ENCODE measurements at regions not wholly inside any gene's neighbourhood (a gene's known extent, or its start where the extent isn't known, plus 50 kb on each side); places are given as distances from the start of the nearest gene placed in this dataset.
"Not testable (repeated sequence)": the region's sequence is repeated elsewhere in the genome, so short reads cannot be mapped to it uniquely, and the experiment has no call there.

DNA sequence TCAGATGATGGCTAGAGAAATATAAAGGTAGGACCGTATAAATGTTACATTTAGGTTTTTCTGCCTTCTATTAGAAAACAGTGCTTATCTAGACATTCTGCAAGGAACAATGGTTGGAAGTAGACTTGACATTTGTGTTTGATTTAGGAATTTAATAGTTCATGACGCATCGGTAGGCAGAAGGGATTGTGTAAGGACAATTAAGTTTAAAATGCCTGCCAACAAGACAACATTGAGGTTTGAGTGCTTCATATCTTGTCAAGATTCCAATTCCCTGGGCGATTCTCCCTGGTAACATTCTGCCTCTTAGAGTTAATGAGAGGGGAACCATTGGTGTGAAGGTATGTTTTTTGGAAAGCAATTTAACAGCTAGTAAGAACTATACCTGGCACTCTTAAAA lies 186.8 kb upstream of the RBM19 start:
- in situ Hi-C loops (cut with MboI) = no loop called here
- ChIA-PET SMC1A (ENCODE audit: uncharacterized antibody, unreplicated experiment) (interaction anchor here (1.1 kb wide), 1 partner anchor 8 kb away, joined by 5 read pairs; no protein-coding TSS in a partner anchor), RAD21 (ENCODE audit: unreplicated experiment) (no interaction called here), POLR2A (no interaction called here), CTCF (interaction anchor here (0.9 kb wide), 1 partner anchor 13 kb away, joined by 3 read pairs; no protein-coding TSS in a partner anchor)
- Histone ChIP-seq H3K4me2 (ENCODE audit: control insufficient read depth, insufficient read depth) (no peak overlapping the region), H3K9ac (ENCODE audit: control insufficient read depth, insufficient read depth, low read length) (no peak overlapping the region), H2AFZ (ENCODE audit: control insufficient read depth, low read depth, low read length) (no peak overlapping the region), H4K20me1 (ENCODE audit: control insufficient read depth, insufficient read depth) (no peaks in the 10 kb centered on the region), H3K79me2 (ENCODE audit: control insufficient read depth, insufficient read depth, low read length) (no peaks in the 10 kb centered on the region), H3K4me3 (no peak overlapping the region), H3K9me3 (replicated peaks; ENCODE audit: control insufficient read depth, insufficient read depth, low read length) (no peaks in the 10 kb centered on the region), H3K27me3 (replicated peaks in 1 of 2; ENCODE audit: control insufficient read depth in 2 of 2, insufficient read depth in 2 of 2, low read length in 1 of 2) (no peaks in the 10 kb centered on the region), H3K27ac (ENCODE audit: control insufficient read depth, insufficient read depth) (no peak overlapping the region), H3K36me3 (ENCODE audit: control insufficient read depth in 2 of 2, insufficient read depth in 2 of 2, low read length in 1 of 2) (no peaks in the 10 kb centered on the region), H3K4me1 (ENCODE audit: control insufficient read depth, insufficient read depth, low read length) (no peaks in the 10 kb centered on the region)
- no TSS peak for BruUV-seq (replicated peaks)
- WGBS (ENCODE audit: insufficient coverage, insufficient replicate concordance, low lambda C conversion rate, missing lambda C conversion rate) = 12% methylated on average over 4 of the region's 4 CpGs
- no peak for TF ChIP-seq EP300 (IDR thresholded peaks at IDR 0.05; ENCODE audit: borderline replicate concordance in 1 of 2, control insufficient read depth in 1 of 2, low read depth in 2 of 2, low read length in 2 of 2)
- no peak for TF ChIP-seq WRNIP1 (IDR thresholded peaks at IDR 0.05; ENCODE audit: borderline replicate concordance, low read depth, low read length)
- intact Hi-C loops (cut with micrococcal nuclease; ENCODE audit: unreplicated experiment) = no loop called here
- DNase-seq (ENCODE audit: low read depth, low spot score) (no peak), FAIRE-seq (no peak), ATAC-seq (no peak)

DNA sequence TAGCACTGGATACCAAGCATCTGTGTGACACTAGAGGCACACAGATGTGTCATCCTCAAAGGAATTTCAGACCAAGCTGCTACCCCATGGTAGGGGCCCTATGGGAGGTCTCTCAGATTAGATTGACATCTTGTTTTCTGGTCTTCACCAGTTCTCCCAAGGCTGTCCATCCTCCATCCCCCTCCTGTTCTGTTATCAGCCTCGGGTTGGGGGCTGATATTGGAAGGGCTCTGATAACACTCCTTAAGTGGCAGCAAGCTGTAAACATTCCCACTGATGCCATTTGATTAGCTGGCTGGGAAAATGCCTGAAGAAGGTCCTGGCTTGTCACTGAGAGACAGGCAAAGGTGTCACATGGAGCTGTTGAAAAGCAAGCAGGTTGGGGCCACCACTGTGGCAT lies 185.9 kb upstream of the RBM19 start:
- no peak for FAIRE-seq

DNA sequence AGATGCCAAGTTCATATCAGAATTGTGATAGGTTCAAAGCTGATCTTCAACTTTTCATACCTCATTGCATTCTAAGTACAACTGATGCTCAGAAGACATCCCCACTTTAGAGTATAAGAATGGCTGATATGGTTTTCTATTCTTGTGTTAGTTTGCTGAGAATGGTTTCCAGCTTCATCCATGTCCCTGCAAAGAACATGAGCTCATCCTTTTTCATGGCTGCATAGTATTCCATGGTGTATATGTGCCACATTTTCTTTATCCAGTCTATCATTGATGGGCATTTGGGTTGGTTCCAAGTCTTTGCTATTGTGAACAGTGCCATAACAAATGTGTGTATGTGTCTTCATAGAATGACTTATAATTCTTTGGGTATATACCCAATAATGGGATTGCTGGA lies 184.5 kb upstream of the RBM19 start:
- DNase-seq (ENCODE audit: low read depth, low spot score); H3K4me2 ChIP-seq (ENCODE audit: control insufficient read depth, insufficient read depth); H3K4me3 ChIP-seq; POLR2A ChIA-PET; H3K9ac ChIP-seq (ENCODE audit: control insufficient read depth, insufficient read depth, low read length); FAIRE-seq; CTCF ChIA-PET; BruUV-seq (replicated peaks); H3K9me3 ChIP-seq (replicated peaks; ENCODE audit: control insufficient read depth, insufficient read depth, low read length); H2AFZ ChIP-seq (ENCODE audit: control insufficient read depth, low read depth, low read length); SMC1A ChIA-PET (ENCODE audit: uncharacterized antibody, unreplicated experiment); RAD21 ChIA-PET (ENCODE audit: unreplicated experiment); in situ Hi-C loops (cut with MboI); H3K27me3 ChIP-seq (replicated peaks in 1 of 2; ENCODE audit: control insufficient read depth in 2 of 2, insufficient read depth in 2 of 2, low read length in 1 of 2); H3K27ac ChIP-seq (ENCODE audit: control insufficient read depth, insufficient read depth); ATAC-seq; intact Hi-C loops (cut with micrococcal nuclease; ENCODE audit: unreplicated experiment); H3K36me3 ChIP-seq (ENCODE audit: control insufficient read depth in 2 of 2, insufficient read depth in 2 of 2, low read length in 1 of 2); H4K20me1 ChIP-seq (ENCODE audit: control insufficient read depth, insufficient read depth); H3K4me1 ChIP-seq (ENCODE audit: control insufficient read depth, insufficient read depth, low read length); H3K79me2 ChIP-seq (ENCODE audit: control insufficient read depth, insufficient read depth, low read length): not testable (repeated sequence)

More for the DNA sequence above, 185.9 kb upstream of the RBM19 start:
- no peaks in the 10 kb centered on the region for H3K9me3 ChIP-seq (replicated peaks; ENCODE audit: control insufficient read depth, insufficient read depth, low read length)
- no peaks in the 10 kb centered on the region for H4K20me1 ChIP-seq (ENCODE audit: control insufficient read depth, insufficient read depth)
- H3K9ac ChIP-seq (ENCODE audit: control insufficient read depth, insufficient read depth, low read length) = no peak overlapping the region
- no peaks in the 10 kb centered on the region for H3K27me3 ChIP-seq (replicated peaks in 1 of 2; ENCODE audit: control insufficient read depth in 2 of 2, insufficient read depth in 2 of 2, low read length in 1 of 2)
- POLR2A ChIA-PET = no interaction called here
- WGBS (ENCODE audit: insufficient coverage, insufficient replicate concordance, low lambda C conversion rate, missing lambda C conversion rate) = 0% methylated on average over 1 of the region's 1 CpG
- ATAC-seq = no peak
- no peaks in the 10 kb centered on the region for H3K4me1 ChIP-seq (ENCODE audit: control insufficient read depth, insufficient read depth, low read length)
- H3K36me3 ChIP-seq (ENCODE audit: control insufficient read depth in 2 of 2, insufficient read depth in 2 of 2, low read length in 1 of 2) = no peaks in the 10 kb centered on the region
- RAD21 ChIA-PET (ENCODE audit: unreplicated experiment) = no interaction called here
- TF ChIP-seq HDAC6 (IDR thresholded peaks at IDR 0.05; ENCODE audit: unreplicated experiment) (no peak), JUNB (IDR thresholded peaks at IDR 0.05) (no peak), IKZF1 (conservative IDR thresholded peaks at IDR 0.05) (no peak), RELA (IDR thresholded peaks at IDR 0.05; ENCODE audit: borderline replicate concordance, partially characterized antibody) (no peak), POLR2A (IDR thresholded peaks at IDR 0.05; ENCODE audit: low read depth, low read length) (no peak), NRF1 (conservative IDR thresholded peaks at IDR 0.05; ENCODE audit: low read depth, low read length) (no peak)
- TF ChIP-seq, protein P1, sequence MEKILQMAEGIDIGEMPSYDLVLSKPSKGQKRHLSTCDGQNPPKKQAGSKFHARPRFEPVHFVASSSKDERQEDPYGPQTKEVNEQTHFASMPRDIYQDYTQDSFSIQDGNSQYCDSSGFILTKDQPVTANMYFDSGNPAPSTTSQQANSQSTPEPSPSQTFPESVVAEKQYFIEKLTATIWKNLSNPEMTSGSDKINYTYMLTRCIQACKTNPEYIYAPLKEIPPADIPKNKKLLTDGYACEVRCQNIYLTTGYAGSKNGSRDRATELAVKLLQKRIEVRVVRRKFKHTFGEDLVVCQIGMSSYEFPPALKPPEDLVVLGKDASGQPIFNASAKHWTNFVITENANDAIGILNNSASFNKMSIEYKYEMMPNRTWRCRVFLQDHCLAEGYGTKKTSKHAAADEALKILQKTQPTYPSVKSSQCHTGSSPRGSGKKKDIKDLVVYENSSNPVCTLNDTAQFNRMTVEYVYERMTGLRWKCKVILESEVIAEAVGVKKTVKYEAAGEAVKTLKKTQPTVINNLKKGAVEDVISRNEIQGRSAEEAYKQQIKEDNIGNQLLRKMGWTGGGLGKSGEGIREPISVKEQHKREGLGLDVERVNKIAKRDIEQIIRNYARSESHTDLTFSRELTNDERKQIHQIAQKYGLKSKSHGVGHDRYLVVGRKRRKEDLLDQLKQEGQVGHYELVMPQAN (conservative IDR thresholded peaks at IDR 0.05) = no peak
- TF ChIP-seq, protein P2, sequence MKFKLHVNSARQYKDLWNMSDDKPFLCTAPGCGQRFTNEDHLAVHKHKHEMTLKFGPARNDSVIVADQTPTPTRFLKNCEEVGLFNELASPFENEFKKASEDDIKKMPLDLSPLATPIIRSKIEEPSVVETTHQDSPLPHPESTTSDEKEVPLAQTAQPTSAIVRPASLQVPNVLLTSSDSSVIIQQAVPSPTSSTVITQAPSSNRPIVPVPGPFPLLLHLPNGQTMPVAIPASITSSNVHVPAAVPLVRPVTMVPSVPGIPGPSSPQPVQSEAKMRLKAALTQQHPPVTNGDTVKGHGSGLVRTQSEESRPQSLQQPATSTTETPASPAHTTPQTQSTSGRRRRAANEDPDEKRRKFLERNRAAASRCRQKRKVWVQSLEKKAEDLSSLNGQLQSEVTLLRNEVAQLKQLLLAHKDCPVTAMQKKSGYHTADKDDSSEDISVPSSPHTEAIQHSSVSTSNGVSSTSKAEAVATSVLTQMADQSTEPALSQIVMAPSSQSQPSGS (IDR thresholded peaks at IDR 0.05; ENCODE audit: low read length) = no peak
- DNase-seq (ENCODE audit: low read depth, low spot score) = no peak
- CTCF ChIA-PET = no interaction called here
- no TSS peak for BruUV-seq (replicated peaks)
- H3K79me2 ChIP-seq (ENCODE audit: control insufficient read depth, insufficient read depth, low read length) = no peaks in the 10 kb centered on the region
- intact Hi-C loops (cut with micrococcal nuclease; ENCODE audit: unreplicated experiment) = no loop called here
- H3K27ac ChIP-seq (ENCODE audit: control insufficient read depth, insufficient read depth) = no peak overlapping the region
- no peak overlapping the region for H3K4me3 ChIP-seq
- H3K4me2 ChIP-seq (ENCODE audit: control insufficient read depth, insufficient read depth) = no peak overlapping the region
- SMC1A ChIA-PET (ENCODE audit: uncharacterized antibody, unreplicated experiment) = no interaction called here
- in situ Hi-C loops (cut with MboI) = no loop called here
- H2AFZ ChIP-seq (ENCODE audit: control insufficient read depth, low read depth, low read length) = no peak overlapping the region

Data from GM12878 (cell line).